GM21367 (cell line): ENCODE measurements at regions not wholly inside any gene's neighbourhood (a gene's known extent, or its start where the extent isn't known, plus 50 kb on each side); places are given as distances from the start of the nearest gene placed in this dataset.

Experiments
- ATAC-seq: cut with Tn5 transposase; IDR thresholded peaks from one replicate; pipeline ENCODE4 v1.9.1; 2021; ENCODE audit not compliant: unreplicated experiment

- no peak for ATAC-seq
These were observed 171.3 kb downstream of the SNCA start for GRCh38 chr4:89665662-89666061.

- no peak for ATAC-seq
These were observed 172.4 kb downstream of the SNCA start for GRCh38 chr4:89664521-89664920.

GRCh38 chr4:89661173-89661899 is 175.6 kb downstream of the SNCA start:
- no peak for ATAC-seq

GRCh38 chr4:89660444-89661172 is 176.4 kb downstream of the SNCA start:
- no peak for ATAC-seq

GRCh38 chr4:89658701-89659024 is 178.3 kb downstream of the SNCA start:
- peak; percentile 69 for ATAC-seq

GRCh38 chr4:89657931-89658700 is 178.8 kb downstream of the SNCA start:
- ATAC-seq = peak; percentile 42

- ATAC-seq = no peak
These were observed 183.9 kb downstream of the SNCA start for GRCh38 chr4:89653012-89653411.

- ATAC-seq = no peak
These were observed 191.5 kb downstream of the SNCA start for GRCh38 chr4:89645482-89645881.

GRCh38 chr4:89641367-89641687 is 195.6 kb downstream of the SNCA start:
- no peak for ATAC-seq

GRCh38 chr4:89640620-89641366 is 196.2 kb downstream of the SNCA start:
- no peak for ATAC-seq

GRCh38 chr4:89639395-89639794 is 197.6 kb downstream of the SNCA start:
- no peak for ATAC-seq

- ATAC-seq = no peak
These were observed 211.2 kb downstream of the SNCA start for GRCh38 chr4:89625599-89626293.

GRCh38 chr4:89619206-89619962 is 217.6 kb downstream of the SNCA start:
- no peak for ATAC-seq

- ATAC-seq = no peak
These were observed 218.8 kb downstream of the SNCA start for GRCh38 chr4:89618151-89618550.

- ATAC-seq = no peak
These were observed 219.6 kb downstream of the SNCA start for GRCh38 chr4:89617317-89617716.

GRCh38 chr4:89616382-89616781 is 220.6 kb downstream of the SNCA start:
- ATAC-seq = no peak

- ATAC-seq = no peak
These were observed 221.9 kb downstream of the SNCA start for GRCh38 chr4:89615051-89615450.

- no peak for ATAC-seq
These were observed 222.8 kb downstream of the SNCA start for GRCh38 chr4:89614155-89614554.

- ATAC-seq = no peak
These were observed 226.7 kb downstream of the SNCA start for GRCh38 chr4:89610236-89610635.

- no peak for ATAC-seq
These were observed 227.2 kb downstream of the SNCA start for GRCh38 chr4:89609756-89610155.
